Keratinocyte (primary cell): ENCODE measurements at regions not wholly inside any gene's neighbourhood (a gene's known extent, or its start where the extent isn't known, plus 50 kb on each side); places are given as distances from the start of the nearest gene placed in this dataset.

Experiments used
- CTCF ChIP-seq, 3 experiments: IDR thresholded peaks in 1 of 3; conservative IDR thresholded peaks in 1 of 3; optimal IDR thresholded peaks in 1 of 3; 2 replicates in 2 of 3; 3 replicates in 1 of 3; pipeline versions ENCODE3 to v1.5.1; 2011; ENCODE audit warnings: low read length in 3 of 3, mild to moderate bottlenecking in 3 of 3, moderate library complexity in 2 of 3, control low read depth in 1 of 3, inconsistent platforms in 1 of 3; ENCODE audit not compliant: insufficient read depth in 2 of 3; ENCODE audit errors: extremely low read depth in 1 of 3
- EZH2 ChIP-seq: IDR thresholded peaks from one replicate; pipeline ENCODE4 v1.6.1; 2012; ENCODE audit warnings: inconsistent platforms, mild to moderate bottlenecking, low read length, moderate library complexity

GRCh38 chr20:9958693-9959092, 76.1 kb upstream of the ANKEF1 start:
- no peak for TF ChIP-seq CTCF (optimal IDR thresholded peaks at IDR 0.05 in 1 of 3, IDR thresholded peaks at IDR 0.05 in 1 of 3, conservative IDR thresholded peaks at IDR 0.05 in 1 of 3; ENCODE audit: extremely low read depth in 1 of 3, insufficient read depth in 2 of 3, low read length in 3 of 3)
- no peak for TF ChIP-seq EZH2
